RKO (cell line): ENCODE measurements at regions not wholly inside any gene's neighbourhood (a gene's known extent, or its start where the extent isn't known, plus 50 kb on each side); places are given as distances from the start of the nearest gene placed in this dataset.

Experiments
- DNase-seq: peaks from one replicate; pipeline ENCODE4 v3.0.0-alpha.2; 2016; ENCODE audit warnings: low spot score

DNA sequence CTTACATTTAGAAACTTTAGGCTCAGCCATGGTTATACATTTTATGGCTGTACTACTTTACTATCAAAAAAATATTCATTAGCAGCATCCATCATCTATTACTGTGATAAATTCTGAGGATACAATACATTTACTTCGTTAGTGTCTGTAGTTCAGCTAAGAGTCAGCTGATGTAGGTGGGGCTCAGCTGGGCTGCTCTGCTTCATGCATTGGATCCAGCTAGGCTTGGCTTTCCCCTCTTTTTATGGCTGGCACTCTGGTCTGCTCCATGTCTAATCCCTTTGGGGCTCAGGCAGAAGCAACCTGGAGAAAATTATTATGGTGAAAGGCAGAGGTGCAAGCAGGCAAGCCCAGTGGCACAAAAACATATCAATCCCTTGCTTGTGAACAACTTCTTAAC lies 930.1 kb upstream of the NR2F2 start:
- no peak for DNase-seq

DNA sequence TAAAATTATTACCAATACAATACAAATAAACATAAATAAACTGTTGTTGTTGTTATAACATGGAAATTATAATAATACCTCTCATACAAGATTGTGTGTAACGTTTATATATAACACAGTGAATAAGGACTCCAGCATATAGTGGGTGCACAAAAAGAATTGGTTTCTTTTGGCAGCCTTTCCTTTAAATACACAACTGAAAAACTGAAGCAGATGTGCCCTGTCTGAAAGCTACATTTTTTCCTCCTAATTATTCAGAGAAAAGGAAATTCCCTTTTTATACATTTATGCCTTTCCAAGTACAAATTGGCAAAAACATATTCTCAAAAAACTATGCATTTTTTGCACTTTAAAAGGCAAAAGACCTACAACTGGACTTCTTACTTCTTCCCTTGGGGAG lies 928.9 kb upstream of the NR2F2 start:
- DNase-seq, result no peak

DNA sequence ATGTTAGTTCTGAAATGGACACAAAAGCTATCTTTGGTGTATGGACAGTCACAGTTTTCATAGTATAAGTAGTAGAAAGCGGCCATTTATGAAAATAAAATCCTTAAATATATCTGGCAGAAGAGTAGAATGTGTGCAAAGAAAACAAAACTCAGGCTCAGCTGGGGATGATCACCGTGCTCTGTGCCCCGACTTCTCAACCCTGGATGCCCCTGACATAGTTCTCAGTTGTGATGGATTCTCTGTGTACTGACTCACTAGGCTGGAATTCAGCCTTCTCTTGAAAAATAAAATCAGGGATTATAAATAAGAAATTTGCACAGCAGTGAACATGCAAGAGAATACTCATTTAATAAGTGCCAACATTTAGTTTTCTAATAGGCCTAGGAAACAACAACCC lies 925.1 kb upstream of the NR2F2 start:
- no peak for DNase-seq

DNA sequence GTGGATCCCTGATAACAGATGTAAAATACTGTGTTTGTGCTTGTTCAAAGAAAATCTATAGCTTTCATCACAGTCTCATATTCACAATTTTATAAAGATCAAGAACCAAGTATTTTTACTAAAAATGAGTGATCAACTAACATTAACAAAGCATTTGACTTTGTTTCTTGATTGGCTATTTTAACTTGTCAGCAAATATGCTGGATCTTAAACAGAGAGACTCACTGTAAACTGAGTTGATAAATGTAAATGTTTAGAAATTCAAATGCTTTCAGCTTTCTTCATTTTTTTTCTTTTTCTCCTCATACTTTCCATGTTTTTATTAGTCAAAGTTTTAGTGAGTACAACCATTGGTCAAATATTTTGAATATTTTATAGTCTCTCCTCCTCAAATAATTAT lies 923.0 kb upstream of the NR2F2 start:
- DNase-seq, result no peak

DNA sequence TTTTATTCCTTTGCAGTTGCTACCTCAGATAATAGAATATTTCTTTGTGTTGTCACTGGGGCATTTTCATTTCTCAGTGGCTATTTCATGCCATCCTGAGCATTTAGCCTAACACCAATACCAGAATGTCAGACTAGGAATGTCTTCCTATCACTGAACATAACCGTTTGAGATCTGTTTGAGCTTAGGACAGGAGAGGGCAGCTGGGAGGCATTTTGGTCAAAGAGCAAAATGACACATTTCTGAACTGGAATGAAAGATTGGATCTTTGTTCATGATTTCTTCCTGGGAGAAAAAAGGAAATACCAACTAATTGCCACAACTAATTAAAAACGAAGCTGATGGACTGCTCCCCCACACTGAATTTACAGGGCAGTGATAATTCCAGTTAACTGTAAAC lies 921.3 kb upstream of the NR2F2 start:
- no peak for DNase-seq

DNA sequence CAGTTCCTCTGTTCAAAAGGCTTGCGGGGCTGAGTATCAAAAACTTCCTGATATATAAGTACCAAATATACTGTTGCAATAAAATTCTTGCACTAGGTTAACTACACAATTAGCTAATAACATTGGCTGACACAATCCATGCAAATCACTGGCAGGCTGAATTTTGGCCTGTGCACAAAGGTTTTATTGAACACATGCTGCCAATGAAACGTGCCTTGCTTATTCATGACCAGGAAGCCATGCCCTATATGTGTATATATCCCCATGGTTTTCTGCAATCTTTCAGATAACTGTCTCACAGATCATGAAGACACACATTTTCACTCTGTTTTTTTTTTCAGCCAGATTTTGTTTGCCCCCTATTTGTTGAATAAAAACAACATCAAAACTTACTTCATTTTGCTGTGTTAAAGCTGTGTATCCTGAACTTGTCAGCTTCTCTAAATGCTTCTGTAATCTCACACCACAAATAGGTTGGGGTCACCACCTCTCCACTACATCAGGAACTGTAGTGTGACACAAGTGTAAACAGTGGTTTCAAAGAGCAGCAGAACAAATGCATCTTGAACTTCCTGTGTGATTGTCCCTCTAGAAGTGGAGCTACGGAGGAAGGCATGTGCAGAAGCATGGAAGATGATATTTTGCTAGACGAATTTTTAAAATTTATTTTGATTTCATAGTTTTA lies 920.7 kb upstream of the NR2F2 start:
- no peak for DNase-seq

DNA sequence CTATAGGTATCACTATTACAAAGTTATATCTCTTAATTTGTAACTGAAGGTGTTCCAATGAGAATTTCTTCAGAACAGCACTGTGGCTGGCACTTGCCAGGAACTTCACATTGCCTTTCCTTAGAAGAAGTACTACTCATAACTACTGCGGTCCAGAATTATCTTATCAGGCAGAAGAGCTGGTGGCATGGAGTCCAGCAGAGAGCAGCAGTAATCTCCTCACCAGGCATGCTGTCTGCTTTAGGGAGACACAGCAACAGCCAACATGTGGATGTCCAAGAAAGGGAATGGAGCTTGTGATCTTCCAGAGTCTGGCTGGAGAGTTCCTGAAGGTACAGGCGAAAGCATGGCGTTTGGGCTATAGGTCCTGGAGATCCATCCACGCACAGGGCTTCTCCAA lies 919.7 kb upstream of the NR2F2 start:
- DNase-seq, result no peak

DNA sequence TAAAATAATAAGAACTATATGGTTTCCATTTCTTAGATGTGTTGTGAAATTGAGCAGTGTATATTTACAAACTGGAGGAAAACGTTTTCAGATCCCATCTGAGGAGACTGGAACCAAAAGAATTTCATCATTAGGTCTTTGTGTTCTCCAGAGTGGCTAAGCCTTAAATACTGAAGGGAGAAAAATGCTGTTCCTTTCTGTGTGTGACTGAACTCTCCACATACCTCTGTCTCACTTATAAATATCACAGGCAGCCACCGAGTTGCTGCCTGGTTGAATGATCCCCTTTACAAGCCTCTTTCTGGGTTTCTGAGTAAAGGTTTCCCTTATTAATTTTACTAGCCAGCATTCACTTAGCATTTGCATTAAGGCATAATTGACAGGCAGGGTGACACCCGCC lies 913.9 kb upstream of the NR2F2 start:
- no peak for DNase-seq

DNA sequence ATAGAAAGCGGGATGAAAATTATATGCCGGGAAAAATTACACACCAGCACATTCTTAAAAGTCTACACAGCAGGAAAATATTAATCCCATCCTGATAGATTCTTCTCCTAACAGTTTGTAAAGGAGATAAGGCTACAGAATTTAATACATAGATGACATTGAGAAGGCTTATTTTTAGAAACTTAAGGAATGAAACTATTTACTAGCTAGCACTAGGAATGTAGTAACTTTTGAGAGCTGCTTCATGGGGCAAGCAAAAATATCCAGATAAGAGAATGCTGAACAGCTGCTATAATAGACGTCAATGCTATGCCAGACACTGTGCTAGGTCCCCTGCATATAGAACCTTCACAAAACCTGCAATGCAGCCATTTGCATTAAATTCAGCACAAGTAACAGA lies 912.7 kb upstream of the NR2F2 start:
- DNase-seq, result no peak

DNA sequence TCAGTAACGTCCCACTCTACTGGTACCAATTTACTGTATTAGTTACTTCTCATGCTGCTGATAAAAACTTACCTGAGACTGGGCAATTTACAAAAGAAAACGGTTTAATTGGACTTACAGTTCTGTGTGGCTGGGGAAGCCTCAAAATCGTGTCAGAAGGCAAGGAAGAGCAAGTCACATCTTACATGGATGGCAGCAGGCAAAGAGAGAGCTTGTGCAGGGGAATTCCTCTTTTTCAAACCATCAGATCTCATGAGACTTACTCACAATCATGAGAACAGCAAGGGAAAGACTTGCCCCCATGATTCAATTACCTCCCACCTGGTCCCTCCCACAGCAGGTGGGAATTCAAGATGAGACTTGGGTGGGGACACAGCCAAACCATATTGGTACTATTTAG lies 908.2 kb upstream of the NR2F2 start:
- DNase-seq, result no peak

DNA sequence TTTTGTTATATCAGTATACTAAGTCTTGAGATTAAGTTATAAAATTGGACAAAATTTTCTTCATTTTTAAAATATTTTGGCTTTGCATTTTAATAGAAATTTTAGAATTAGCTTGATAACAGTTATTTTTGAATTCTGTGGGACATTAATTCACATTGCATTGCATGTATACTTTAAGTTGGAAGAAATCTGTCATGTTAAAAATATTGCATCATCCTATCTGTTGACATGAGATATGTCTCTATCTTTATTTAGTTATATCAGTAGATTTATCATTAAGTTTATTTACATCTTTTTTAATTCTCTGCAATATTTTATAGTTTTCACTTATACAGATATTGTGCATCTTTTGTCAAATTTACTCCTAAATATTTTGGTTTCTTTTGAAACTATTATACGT lies 904.6 kb upstream of the NR2F2 start:
- DNase-seq, result no peak

DNA sequence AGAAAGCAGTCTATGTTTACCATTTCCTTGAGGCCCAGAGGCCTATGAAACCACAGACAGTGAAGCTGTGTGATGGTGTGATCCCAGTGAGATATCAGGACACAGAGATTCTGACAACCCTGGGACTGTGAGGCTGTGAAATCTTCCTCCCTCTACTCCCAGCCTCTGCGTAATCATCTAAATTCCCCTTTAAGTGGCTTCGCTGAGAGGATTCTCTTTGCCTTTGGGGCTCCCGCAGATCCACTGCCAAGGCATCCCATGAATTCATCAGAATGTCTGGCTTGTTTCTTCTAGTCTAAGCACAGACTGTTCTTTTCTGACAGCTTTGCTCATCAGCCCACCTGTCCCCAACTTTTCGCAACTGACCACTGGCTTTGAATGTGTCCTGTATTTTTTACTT lies 901.2 kb upstream of the NR2F2 start:
- no peak for DNase-seq

DNA sequence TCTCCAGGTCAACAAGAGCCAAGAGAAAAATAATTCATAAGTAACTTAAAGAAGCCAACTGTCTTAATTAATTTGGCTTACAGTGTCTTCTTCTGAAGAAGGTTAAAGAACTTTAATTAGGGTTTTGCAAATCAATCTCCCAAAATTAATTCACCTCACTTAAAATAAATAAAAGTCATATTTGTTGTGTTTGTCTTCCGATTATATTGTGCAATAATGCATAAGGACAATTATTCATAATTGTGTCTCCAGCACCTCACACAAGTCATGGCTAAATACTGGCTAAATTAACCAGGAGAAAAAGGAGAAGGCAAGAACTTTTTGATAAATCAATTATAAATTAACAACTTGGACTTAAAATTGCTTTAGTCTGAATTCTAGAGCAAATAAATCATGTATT lies 899.0 kb upstream of the NR2F2 start:
- DNase-seq, result no peak

DNA sequence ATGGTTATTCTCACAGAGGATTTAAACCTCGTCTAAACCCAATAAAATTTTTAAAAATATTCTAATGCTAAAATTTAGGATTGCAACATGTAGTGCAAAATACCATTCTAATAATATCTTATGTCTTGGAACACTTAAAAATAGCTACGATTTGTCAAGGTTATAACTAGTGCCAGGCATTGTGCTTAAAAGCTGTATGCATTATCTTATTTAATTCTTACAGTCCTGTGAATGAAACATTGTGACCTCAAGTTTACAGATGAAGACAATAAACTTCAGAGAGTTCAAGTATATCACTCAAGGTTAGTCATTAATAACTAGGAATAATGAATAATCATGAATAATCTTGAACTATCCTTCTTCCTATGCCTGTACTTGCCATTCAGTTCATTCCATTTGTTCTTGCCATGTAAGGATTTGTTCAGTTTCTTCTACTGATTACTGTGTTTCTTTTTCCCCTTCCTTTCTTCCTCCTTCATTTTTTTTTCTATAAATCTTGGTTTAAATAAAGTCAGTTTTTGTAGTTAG lies 897.6 kb upstream of the NR2F2 start:
- DNase-seq, result no peak

DNA sequence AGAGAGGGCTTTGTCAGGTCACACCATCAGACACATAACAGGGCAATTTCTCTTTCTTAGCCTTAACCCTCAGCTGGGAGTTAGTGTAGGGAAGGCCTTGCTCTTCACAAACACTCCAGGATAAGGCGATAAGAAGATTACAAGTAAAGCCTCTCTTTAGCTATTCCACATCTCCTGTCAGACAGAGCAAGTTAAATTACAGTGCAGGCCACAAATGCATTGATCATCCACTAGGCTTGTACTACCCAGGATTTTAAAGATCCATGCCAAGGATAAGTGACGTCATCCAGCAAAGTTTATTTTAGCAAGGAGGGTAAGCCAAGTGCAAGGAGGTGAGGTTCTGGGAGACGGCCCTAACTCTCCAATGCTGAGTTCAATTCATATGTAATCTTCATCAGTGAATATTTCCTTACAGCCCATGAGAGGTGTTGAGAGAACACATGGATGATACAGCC lies 890.6 kb upstream of the NR2F2 start:
- no peak for DNase-seq

DNA sequence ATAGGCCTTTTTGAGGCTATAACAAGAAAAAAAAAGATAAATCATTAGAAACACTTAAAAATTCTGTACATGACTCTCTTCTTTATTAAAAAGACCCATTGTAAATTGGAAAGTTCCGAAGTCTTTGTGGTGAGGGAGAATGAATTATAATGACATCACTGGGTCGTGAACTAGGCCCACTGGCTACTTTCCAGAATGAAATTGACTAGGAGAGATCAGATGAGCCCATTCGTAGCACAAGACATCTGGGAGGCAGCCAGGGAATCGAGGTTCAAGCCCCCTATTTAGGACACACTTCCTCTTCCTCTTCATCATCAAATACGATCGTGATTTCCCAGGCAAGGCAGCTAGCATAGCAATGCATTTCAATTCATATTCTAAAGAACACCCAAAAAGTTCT lies 889.8 kb upstream of the NR2F2 start:
- DNase-seq, result no peak

DNA sequence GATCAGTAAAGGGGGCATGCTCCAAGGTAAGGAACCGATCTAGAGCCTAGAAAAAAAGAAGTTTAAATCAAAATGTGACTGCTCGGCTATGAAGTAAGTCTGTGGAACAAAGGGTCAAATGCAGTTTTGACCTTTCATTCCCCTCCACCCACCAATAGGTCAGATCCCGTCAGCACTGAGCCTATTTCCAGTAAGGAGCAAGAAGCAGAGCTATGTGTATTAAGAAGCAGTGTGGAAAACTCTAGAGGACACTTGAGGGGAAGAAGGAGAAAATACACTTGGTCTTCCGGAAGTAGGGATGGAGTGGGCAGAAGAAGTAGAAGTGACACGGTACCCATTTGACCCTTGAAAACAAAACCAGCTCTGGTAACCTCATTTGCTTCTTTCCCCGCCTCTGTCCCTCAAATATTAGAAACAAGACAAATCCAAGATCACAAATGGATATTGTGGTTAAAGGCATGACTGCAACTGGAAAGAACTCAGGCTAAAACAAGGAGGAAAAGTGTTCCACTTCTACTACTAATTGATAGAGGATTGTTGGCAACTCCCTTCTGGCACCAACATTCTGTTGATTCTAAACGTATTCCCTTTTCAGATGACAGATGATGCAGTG lies 888.3 kb upstream of the NR2F2 start:
- DNase-seq, result no peak

DNA sequence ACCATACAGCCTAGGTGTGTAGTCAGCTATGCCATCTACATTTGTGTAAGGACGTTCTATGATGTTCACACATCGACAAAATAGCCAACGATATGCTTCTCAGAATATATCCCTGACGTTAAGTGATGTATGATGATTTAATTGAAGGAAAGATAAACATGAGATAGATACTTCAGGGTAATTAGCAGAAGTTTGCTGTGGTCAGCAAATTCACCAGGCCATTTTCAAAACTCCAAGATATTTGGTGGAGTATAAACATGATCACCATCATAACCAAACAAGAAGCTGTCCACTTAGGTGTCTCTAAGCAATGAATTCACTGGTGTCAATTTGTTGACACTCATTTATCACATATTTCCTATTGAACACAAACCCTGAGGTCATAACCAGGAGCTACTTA lies 885.6 kb upstream of the NR2F2 start:
- no peak for DNase-seq

DNA sequence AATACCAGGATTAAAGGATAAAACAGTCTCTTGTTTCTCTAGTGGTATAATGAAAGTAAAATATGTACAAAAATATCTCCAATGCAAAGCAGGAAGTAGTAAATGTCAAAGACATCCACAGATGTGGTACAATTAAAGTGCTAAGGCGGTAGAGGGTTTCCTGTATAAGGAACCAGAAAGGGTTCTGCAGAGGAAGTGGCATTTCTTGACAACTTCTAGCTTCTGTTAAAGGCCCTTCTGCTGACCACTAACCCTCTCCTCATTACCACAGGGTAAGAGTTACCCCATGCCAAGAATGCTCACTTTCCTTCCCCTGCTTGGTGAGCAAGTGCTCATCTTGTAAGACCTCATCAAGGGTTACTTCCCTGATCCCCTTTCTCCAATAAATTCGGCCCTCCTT lies 883.6 kb upstream of the NR2F2 start:
- DNase-seq, result no peak

DNA sequence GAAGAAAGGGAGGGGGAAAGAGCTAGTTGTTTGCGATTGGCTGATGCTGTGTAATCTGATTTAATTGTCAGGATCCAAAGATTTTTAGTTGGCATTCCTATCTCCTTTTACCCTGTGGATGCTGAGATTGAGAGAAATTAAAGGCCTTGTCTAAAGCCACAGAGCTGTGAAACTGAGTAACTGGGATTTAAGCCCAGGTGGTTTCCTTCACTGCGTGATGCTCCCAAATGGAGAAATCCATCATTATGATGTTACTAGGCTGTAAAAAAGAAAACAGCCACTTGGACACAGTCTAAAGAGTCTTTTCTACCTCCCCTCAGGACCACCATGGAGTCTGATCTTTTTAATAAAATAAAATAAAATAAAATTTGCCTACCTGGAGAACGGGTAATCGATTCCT lies 883.0 kb upstream of the NR2F2 start:
- no peak for DNase-seq

DNA sequence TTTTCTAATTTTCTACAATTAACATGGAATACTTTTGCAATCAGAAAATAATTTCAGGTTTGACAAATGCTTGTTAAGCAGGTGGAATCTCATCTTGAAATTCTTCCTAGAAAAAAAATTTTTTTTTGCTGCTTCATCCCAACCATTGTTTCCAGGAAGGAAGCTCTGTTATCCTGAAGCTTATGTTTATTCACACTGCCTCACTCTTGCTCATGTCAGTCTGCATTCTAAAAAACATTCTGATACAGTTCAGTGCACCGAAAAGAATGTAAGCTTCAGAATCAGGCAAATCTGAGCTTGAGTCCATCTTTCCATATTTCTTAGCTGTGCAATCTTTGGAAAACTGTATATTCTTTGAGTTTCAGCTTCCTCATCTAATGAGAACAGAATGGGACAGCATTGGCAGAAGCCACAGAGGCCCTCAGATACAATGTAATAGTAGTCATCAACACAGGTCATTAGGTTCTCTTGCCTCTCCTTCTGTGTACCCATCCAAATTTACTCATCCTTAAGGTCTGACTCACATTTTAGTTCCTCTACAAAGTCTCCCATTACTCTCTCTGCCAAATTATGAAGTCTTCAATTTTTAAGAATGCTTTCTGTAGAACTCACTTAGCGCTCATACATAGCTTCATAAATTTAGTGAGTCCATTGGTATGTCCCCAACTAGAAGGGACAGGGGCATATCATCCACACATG lies 881.8 kb upstream of the NR2F2 start:
- no peak for DNase-seq

DNA sequence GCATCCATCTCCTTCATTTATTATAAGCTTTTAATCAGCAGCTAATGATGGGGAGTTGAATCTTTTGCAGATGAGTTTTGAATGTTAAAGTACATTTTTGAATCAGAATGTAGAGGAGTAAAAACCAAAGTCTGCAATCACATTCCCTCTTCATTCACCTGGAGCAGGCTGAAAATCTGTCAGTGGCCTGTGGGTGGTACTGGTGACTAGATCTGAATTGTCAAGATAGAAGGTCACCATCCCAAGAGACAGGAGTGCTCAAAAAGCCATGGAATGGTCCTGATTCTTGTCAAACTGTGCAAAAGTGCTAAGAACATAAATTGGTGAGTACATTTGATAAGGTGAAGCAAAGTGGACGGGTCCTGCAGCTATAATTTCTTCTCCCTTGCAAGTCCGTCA lies 881.3 kb upstream of the NR2F2 start:
- DNase-seq, result no peak

DNA sequence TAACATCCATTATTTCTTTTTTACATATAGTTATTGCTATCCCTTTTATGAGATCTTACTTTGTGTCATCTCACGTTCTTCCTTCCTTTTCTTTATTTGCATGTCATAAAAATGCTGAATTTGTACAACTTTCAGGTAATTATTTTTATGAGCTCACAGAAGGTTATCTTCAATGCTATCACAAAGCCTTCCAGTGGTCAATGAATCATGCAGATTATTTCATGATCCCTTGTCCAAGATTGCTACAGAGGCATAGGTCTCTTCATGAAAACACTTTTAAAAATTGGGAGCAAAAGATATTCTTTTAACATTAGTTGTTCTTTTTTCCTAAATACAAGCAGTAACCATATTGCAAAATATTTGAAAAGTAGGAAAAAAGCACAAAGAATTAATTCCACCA lies 880.1 kb upstream of the NR2F2 start:
- DNase-seq, result no peak

DNA sequence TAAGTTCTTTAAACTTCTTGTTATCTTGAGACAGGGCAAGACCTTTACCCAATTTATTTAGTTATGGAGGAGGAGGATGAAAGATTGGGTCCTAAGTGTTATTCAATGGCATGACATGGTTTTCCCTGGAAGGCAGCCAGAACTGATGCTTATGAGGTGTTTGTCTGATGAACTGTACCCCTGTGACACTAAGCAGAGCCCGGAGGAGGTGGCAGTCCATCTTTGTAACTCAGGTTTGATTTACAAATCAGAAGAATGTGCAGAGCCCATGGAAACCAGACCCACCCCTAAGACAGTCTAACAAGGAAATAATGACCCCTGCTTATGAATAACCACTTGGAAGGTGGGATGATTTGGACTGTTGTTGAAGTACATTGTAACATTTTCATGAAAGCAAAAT lies 878.6 kb upstream of the NR2F2 start:
- no peak for DNase-seq
